HepG2 (cell line): ENCODE measurements at regions not wholly inside any gene's neighbourhood (a gene's known extent, or its start where the extent isn't known, plus 50 kb on each side); places are given as distances from the start of the nearest gene placed in this dataset.

Source experiments
- AGO2 ChIP-seq: fragments of 200-400 bp; formaldehyde crosslinking; optimal IDR thresholded peaks from 2 replicates; pipeline ENCODE3; 2017; ENCODE audit warnings: mild to moderate bottlenecking, low read depth, low read length, moderate library complexity
- POLR2G ChIP-seq: fragments of 200-400 bp; formaldehyde crosslinking; IDR thresholded peaks from 2 replicates; pipeline ENCODE4 v1.6.1; 2018; ENCODE audit warnings: mild to moderate bottlenecking, low read depth, low read length, moderate library complexity
- SIX1 ChIP-seq: sonication (generic); formaldehyde crosslinking; IDR thresholded peaks from 2 replicates; pipeline ENCODE4 v1.4.0; 2020; ENCODE audit warnings: missing genetic modification reagents, borderline replicate concordance
- ZFYVE20 ChIP-seq: sonication (generic); formaldehyde crosslinking; IDR thresholded peaks from 2 replicates; pipeline ENCODE4 v1.8.0; 2023; ENCODE audit warnings: low read depth, mild to moderate bottlenecking, moderate library complexity, missing genetic modification reagents, borderline replicate concordance
- ZNF224 ChIP-seq: sonication (generic); formaldehyde crosslinking; IDR thresholded peaks from 2 replicates; pipeline ENCODE4 v1.5.0; 2020; ENCODE audit warnings: mild to moderate bottlenecking, missing genetic modification reagents
- ZNF251 ChIP-seq: sonication (generic); formaldehyde crosslinking; IDR thresholded peaks from 2 replicates; pipeline ENCODE4 v1.9.0; 2021; ENCODE audit warnings: mild to moderate bottlenecking, missing genetic modification reagents
- ZNF562 ChIP-seq: sonication (generic); formaldehyde crosslinking; IDR thresholded peaks from 2 replicates; pipeline ENCODE4 v1.8.0; 2022; ENCODE audit warnings: missing genetic modification reagents, borderline replicate concordance
- ZNF563 ChIP-seq: sonication (generic); formaldehyde crosslinking; IDR thresholded peaks from 2 replicates; pipeline ENCODE4 v1.8.0; 2022; ENCODE audit warnings: mild to moderate bottlenecking, moderate library complexity, missing genetic modification reagents
- TF ChIP-seq, protein P1 (sequence below): sonication (generic); formaldehyde crosslinking; IDR thresholded peaks from 2 replicates; pipeline ENCODE4 v1.5.0; 2020; ENCODE audit warnings: mild to moderate bottlenecking, missing genetic modification reagents, borderline replicate concordance
- TF ChIP-seq, protein P2 (sequence below): IDR thresholded peaks from 2 replicates; pipeline ENCODE4 v1.6.1; 2016; ENCODE audit warnings: mild to moderate bottlenecking
- TF ChIP-seq, protein P3 (sequence below): sonication (generic); formaldehyde crosslinking; IDR thresholded peaks from 2 replicates; pipeline ENCODE4 v1.8.1; 2023; ENCODE audit warnings: mild to moderate bottlenecking, moderate library complexity, missing genetic modification reagents
- TF ChIP-seq, protein P4 (sequence below): sonication (generic); formaldehyde crosslinking; conservative IDR thresholded peaks from 2 replicates; pipeline ENCODE4 v1.4.0; 2020; ENCODE audit warnings: missing genetic modification reagents
- TF ChIP-seq, protein P5 (sequence below): sonication (generic); formaldehyde crosslinking; IDR thresholded peaks from 2 replicates; pipeline ENCODE4 v1.4.0; 2020; ENCODE audit warnings: low read depth, mild to moderate bottlenecking, missing genetic modification reagents
- TF ChIP-seq, protein P6 (sequence below): sonication (generic); formaldehyde crosslinking; IDR thresholded peaks from 2 replicates; pipeline ENCODE4 v1.9.0; 2021; ENCODE audit warnings: missing genetic modification reagents, borderline replicate concordance

DNA sequence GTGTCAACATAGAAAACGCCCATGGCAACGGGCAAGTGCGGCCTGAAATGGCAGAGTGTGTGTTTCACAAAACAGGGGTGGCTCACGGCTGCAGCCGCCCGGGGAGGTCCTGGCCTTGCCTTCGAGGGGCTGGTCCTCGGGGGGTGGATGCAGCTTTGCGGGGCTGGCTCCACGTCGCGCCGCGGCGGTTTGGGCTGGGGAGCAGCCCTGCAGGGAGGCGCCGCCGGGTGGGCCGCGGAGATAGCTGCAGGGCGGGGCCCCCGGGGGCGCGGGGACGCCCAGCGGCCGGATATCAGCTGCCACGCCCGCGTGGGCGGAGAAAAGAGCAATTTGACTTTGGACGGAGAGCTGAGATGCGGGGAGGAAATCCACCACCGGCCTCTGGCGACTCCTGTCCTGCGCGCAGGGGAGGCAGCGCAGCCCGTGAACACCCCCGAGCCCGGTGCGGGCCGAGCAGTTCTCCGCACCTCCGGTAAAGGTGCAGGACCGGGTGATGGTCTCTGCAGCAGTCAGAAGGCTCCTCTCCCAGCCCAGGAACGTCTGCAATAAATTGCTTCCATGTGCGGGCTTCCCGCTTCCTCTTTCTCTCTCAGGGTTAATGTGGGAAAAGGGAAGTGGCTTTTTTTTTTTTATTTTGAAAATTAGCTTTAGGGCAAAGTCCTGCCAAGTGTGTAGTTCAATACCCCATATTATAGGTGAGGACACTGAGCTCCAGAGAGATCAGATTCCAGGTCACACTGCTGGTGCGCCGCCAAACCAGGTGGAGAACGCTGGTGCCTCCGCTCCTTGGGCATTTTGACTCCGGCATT, 110.5 kb downstream of the ARF6 start (continued):
- TF ChIP-seq, protein P1, sequence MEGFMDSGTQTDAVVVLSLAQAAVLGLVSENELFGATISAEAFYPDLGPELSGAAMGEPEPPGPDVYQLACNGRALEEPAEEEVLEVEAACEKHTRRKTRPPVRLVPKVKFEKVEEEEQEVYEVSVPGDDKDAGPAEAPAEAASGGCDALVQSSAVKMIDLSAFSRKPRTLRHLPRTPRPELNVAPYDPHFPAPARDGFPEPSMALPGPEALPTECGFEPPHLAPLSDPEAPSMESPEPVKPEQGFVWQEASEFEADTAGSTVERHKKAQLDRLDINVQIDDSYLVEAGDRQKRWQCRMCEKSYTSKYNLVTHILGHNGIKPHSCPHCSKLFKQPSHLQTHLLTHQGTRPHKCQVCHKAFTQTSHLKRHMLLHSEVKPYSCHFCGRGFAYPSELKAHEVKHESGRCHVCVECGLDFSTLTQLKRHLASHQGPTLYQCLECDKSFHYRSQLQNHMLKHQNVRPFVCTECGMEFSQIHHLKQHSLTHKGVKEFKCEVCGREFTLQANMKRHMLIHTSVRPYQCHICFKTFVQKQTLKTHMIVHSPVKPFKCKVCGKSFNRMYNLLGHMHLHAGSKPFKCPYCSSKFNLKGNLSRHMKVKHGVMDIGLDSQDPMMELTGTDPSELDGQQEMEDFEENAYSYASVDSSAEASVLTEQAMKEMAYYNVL (CRISPR knock-in tag) = no peak
- TF ChIP-seq SIX1 = no peak
- TF ChIP-seq, protein P2, sequence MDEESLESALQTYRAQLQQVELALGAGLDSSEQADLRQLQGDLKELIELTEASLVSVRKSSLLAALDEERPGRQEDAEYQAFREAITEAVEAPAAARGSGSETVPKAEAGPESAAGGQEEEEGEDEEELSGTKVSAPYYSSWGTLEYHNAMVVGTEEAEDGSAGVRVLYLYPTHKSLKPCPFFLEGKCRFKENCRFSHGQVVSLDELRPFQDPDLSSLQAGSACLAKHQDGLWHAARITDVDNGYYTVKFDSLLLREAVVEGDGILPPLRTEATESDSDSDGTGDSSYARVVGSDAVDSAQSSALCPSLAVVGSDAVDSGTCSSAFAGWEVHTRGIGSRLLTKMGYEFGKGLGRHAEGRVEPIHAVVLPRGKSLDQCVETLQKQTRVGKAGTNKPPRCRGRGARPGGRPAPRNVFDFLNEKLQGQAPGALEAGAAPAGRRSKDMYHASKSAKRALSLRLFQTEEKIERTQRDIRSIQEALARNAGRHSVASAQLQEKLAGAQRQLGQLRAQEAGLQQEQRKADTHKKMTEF (CRISPR knock-in tag) = peak; percentile 90
- TF ChIP-seq, protein P3, sequence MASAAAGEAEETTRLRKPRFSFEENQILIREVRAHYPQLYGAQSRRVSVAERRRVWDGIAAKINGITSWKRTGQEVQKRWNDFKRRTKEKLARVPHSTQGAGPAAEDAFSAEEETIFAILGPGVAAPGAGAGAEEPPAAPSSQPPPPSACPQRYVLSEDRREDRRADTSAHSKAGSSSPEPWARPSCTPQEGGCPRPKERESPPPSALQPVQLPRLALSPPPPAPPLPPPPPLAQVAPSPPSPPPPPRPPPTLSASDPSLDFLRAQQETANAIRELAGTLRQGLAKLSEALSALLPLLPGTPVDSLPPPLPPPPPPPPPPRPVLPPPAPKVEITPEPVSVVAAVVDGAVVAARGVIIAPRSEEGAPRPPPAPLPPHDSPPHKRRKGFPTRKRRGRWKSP (CRISPR knock-in tag) = no peak
- 0 out of 2 replicates have a peak, but pooled peaks have one; percentile 42 for TF ChIP-seq ZNF224 (CRISPR knock-in tag)
- TF ChIP-seq ZNF562 (CRISPR knock-in tag) = no peak
- TF ChIP-seq POLR2G = peak; percentile 82
- TF ChIP-seq, protein P4, sequence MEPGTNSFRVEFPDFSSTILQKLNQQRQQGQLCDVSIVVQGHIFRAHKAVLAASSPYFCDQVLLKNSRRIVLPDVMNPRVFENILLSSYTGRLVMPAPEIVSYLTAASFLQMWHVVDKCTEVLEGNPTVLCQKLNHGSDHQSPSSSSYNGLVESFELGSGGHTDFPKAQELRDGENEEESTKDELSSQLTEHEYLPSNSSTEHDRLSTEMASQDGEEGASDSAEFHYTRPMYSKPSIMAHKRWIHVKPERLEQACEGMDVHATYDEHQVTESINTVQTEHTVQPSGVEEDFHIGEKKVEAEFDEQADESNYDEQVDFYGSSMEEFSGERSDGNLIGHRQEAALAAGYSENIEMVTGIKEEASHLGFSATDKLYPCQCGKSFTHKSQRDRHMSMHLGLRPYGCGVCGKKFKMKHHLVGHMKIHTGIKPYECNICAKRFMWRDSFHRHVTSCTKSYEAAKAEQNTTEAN (CRISPR knock-in tag) = peak; percentile 53; the same call in 1 of the 2 replicates
- no peak for TF ChIP-seq ZFYVE20 (CRISPR knock-in tag)
- TF ChIP-seq, protein P5, sequence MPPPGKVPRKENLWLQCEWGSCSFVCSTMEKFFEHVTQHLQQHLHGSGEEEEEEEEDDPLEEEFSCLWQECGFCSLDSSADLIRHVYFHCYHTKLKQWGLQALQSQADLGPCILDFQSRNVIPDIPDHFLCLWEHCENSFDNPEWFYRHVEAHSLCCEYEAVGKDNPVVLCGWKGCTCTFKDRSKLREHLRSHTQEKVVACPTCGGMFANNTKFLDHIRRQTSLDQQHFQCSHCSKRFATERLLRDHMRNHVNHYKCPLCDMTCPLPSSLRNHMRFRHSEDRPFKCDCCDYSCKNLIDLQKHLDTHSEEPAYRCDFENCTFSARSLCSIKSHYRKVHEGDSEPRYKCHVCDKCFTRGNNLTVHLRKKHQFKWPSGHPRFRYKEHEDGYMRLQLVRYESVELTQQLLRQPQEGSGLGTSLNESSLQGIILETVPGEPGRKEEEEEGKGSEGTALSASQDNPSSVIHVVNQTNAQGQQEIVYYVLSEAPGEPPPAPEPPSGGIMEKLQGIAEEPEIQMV (CRISPR knock-in tag) = 0 out of 2 replicates have a peak, but pooled peaks have one; percentile 14
- TF ChIP-seq, protein P6, sequence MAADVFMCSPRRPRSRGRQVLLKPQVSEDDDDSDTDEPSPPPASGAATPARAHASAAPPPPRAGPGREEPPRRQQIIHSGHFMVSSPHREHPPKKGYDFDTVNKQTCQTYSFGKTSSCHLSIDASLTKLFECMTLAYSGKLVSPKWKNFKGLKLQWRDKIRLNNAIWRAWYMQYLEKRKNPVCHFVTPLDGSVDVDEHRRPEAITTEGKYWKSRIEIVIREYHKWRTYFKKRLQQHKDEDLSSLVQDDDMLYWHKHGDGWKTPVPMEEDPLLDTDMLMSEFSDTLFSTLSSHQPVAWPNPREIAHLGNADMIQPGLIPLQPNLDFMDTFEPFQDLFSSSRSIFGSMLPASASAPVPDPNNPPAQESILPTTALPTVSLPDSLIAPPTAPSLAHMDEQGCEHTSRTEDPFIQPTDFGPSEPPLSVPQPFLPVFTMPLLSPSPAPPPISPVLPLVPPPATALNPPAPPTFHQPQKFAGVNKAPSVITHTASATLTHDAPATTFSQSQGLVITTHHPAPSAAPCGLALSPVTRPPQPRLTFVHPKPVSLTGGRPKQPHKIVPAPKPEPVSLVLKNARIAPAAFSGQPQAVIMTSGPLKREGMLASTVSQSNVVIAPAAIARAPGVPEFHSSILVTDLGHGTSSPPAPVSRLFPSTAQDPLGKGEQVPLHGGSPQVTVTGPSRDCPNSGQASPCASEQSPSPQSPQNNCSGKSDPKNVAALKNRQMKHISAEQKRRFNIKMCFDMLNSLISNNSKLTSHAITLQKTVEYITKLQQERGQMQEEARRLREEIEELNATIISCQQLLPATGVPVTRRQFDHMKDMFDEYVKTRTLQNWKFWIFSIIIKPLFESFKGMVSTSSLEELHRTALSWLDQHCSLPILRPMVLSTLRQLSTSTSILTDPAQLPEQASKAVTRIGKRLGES (CRISPR knock-in tag) = peak; percentile 69; the same call in 1 of the 2 replicates
- TF ChIP-seq ZNF251 (CRISPR knock-in tag) = no peak
- peak; percentile 57 for TF ChIP-seq AGO2
- no peak for TF ChIP-seq ZNF563
